ENCODE measurements at regions not wholly inside any gene's neighbourhood (a gene's known extent, or its start where the extent isn't known, plus 50 kb on each side); places are given as distances from the start of the nearest gene placed in this dataset.
A peak's percentile ranks its signal among the peaks of the same experiment; 100 is the strongest.

GRCh38 chr4:164536814-164537213, 217.1 kb upstream of the SMIM31 start:
- Histone ChIP-seq H3K4me1 (no peaks in the 10 kb centered on the region), H3K27ac (no peak overlapping the region), H3K4me2 (no peak overlapping the region), H3K4me3 (no peak overlapping the region), H3K9me3 (no peaks in the 10 kb centered on the region)
- CTCF ChIA-PET = no interaction called here
- no peak for TF ChIP-seq TFCP2L1 (CRISPR knock-in tag; IDR thresholded peaks at IDR 0.05)
- DNase-seq (ENCODE audit: low read depth in 1 of 2, low spot score in 1 of 2) (peak in 1 of 2 experiments; percentile 31), ATAC-seq (no peak), FAIRE-seq (no peak)
- POLR2A ChIA-PET = no interaction called here
- 38% methylated on average over 2 of the region's 2 CpGs for WGBS (ENCODE audit: missing lambda C conversion rate)

- H3K9me3 ChIP-seq = no peaks in the 10 kb centered on the region
- no peak overlapping the region for H3K27ac ChIP-seq
- DNase-seq (ENCODE audit: low read depth in 1 of 2, low spot score in 1 of 2) (no peak), ATAC-seq (no peak), FAIRE-seq (no peak)
- H3K4me3 ChIP-seq = no peak overlapping the region
- TF ChIP-seq JUNB (IDR thresholded peaks at IDR 0.05) (no peak), HES2 (IDR thresholded peaks at IDR 0.05) (no peak), HOXB5 (CRISPR knock-in tag; IDR thresholded peaks at IDR 0.05) (no peak), HEYL (CRISPR knock-in tag; IDR thresholded peaks at IDR 0.05) (no peak), MAX (IDR thresholded peaks at IDR 0.05) (no peak), ZFP36 (IDR thresholded peaks at IDR 0.05; ENCODE audit: borderline replicate concordance, partially characterized antibody) (no peak), NPAS2 (CRISPR knock-in tag; IDR thresholded peaks at IDR 0.05; ENCODE audit: borderline replicate concordance) (no peak), CEBPB (IDR thresholded peaks at IDR 0.05) (no peak), NFE2L2 (conservative IDR thresholded peaks at IDR 0.05; ENCODE audit: low read length) (no peak), MYC (IDR thresholded peaks at IDR 0.05; ENCODE audit: borderline replicate concordance, low read length) (no peak), CHD2 (IDR thresholded peaks at IDR 0.05; ENCODE audit: low read length, partially characterized antibody) (no peak), RCOR1 (IDR thresholded peaks at IDR 0.05; ENCODE audit: low read depth, low read length) (no peak)
- CTCF ChIA-PET = no interaction called here
- no peak overlapping the region for H3K4me2 ChIP-seq
- WGBS (ENCODE audit: missing lambda C conversion rate) = 36% methylated on average over 4 of the region's 4 CpGs
- no peaks in the 10 kb centered on the region for H3K4me1 ChIP-seq
- POLR2A ChIA-PET = no interaction called here
Measured at GRCh38 chr4:164538097-164538496, 215.8 kb upstream of the SMIM31 start.

GRCh38 chr4:164540987-164541386, 212.9 kb upstream of the SMIM31 start:
- Histone ChIP-seq H3K4me1 (no peaks in the 10 kb centered on the region), H3K9me3 (no peaks in the 10 kb centered on the region), H3K27ac (no peak overlapping the region), H3K4me3 (no peak overlapping the region), H3K4me2 (no peak overlapping the region)
- ATAC-seq (no peak), FAIRE-seq (no peak), DNase-seq (ENCODE audit: low read depth in 1 of 2, low spot score in 1 of 2) (no peak)
- POLR2A ChIA-PET = no interaction called here
- CTCF ChIA-PET = no interaction called here
- WGBS (ENCODE audit: missing lambda C conversion rate) = 21% methylated on average over 2 of the region's 2 CpGs
- TF ChIP-seq EHF (CRISPR knock-in tag; IDR thresholded peaks at IDR 0.05) (no peak), EP300 (IDR thresholded peaks at IDR 0.05) (no peak), HES2 (IDR thresholded peaks at IDR 0.05) (no peak), CHD4 (IDR thresholded peaks at IDR 0.05; ENCODE audit: borderline replicate concordance) (no peak), ZSCAN20 (CRISPR knock-in tag; IDR thresholded peaks at IDR 0.05) (no peak), CEBPB (IDR thresholded peaks at IDR 0.05) (no peak), ESRRA (IDR thresholded peaks at IDR 0.05; ENCODE audit: borderline replicate concordance, low read length) (no peak), RARB (CRISPR knock-in tag; IDR thresholded peaks at IDR 0.05) (no peak), CBX2 (IDR thresholded peaks at IDR 0.05; ENCODE audit: borderline replicate concordance, low read depth) (no peak), TP53 (CRISPR knock-in tag; IDR thresholded peaks at IDR 0.05) (no peak), USF2 (IDR thresholded peaks at IDR 0.05) (no peak), JUNB (IDR thresholded peaks at IDR 0.05) (no peak), ZC3H11A (IDR thresholded peaks at IDR 0.05) (no peak), RCOR1 (IDR thresholded peaks at IDR 0.05; ENCODE audit: low read depth, low read length) (no peak), E2F6 (IDR thresholded peaks at IDR 0.05; ENCODE audit: borderline replicate concordance, low read depth) (no peak), BHLHE40 (IDR thresholded peaks at IDR 0.05; ENCODE audit: low read depth, low read length) (no peak)

Measured in A549 (cell line).